ENCODE measurements at regions not wholly inside any gene's neighbourhood (a gene's known extent, or its start where the extent isn't known, plus 50 kb on each side); places are given as distances from the start of the nearest gene placed in this dataset.

DNA sequence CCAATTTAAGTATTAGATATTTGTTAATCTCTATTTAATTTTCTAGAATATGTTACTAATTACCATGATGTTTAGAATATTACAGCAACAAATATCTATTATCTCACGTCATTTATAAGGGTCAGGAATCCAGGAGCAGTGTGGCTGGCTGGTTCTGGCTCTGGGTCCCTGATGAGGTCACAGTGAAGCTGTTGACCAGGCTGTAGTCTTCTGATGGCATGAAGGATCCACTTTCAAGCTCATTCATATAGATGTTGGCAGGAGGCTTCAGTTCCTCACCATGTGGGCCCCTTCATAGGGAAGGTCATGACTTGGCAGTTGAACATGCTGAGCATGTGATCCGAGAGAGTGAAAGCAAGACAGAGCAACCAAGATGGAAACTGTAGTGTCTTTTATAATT, 375.6 kb downstream of the ATP23 start:
- peak overlapping the region; percentile 31; the same call in 1 of the 2 replicates for H3K14ac ChIP-seq (replicated peaks; ENCODE audit: low read depth, low read length)
- no peak overlapping the region for H2AK9ac ChIP-seq (replicated peaks; ENCODE audit: low read depth, low read length, poor library complexity)
- POLR2A ChIA-PET (ENCODE audit: unreplicated experiment) = no interaction called here
- no peak overlapping the region for H3K4ac ChIP-seq (ENCODE audit: low read depth, low read length)
- H2BK15ac ChIP-seq (ENCODE audit: low read depth, low read length) = no peak overlapping the region
- WGBS, 2 experiments (ENCODE audit: extremely low coverage in 2 of 2, insufficient read length in 1 of 2) = no CpG with 5 or more reads among the region's 2 CpGs
- no peak overlapping the region for H3K4me3 ChIP-seq (ENCODE audit: insufficient read depth, low read depth, low read length)
- TF ChIP-seq SMC3 (IDR thresholded peaks at IDR 0.05; ENCODE audit: low read depth, low read length) (no peak), RAD21 (IDR thresholded peaks at IDR 0.05; ENCODE audit: low read length) (no peak), MXI1 (IDR thresholded peaks at IDR 0.05; ENCODE audit: borderline replicate concordance, low read depth, low read length) (no peak), CEBPB (IDR thresholded peaks at IDR 0.05; ENCODE audit: low read depth, low read length) (no peak), MAFK (IDR thresholded peaks at IDR 0.05; ENCODE audit: low read depth, low read length) (no peak), BHLHE40 (IDR thresholded peaks at IDR 0.05; ENCODE audit: low read depth, low read length) (no peak), MAZ (IDR thresholded peaks at IDR 0.05; ENCODE audit: borderline replicate concordance, low read depth, low read length) (no peak), NFE2L2 (IDR thresholded peaks at IDR 0.05; ENCODE audit: low read depth, low read length) (no peak), POLR2A (IDR thresholded peaks at IDR 0.05; ENCODE audit: low read depth, low read length) (no peak), CTCF (conservative IDR thresholded peaks at IDR 0.05; ENCODE audit: low read depth, low read length) (no peak), RFX5 (IDR thresholded peaks at IDR 0.05; ENCODE audit: low read depth, low read length) (no peak), CHD1 (IDR thresholded peaks at IDR 0.05; ENCODE audit: low read depth, low read length) (no peak), RCOR1 (IDR thresholded peaks at IDR 0.05; ENCODE audit: insufficient replicate concordance, low read length) (no peak), FOS (IDR thresholded peaks at IDR 0.05; ENCODE audit: low read depth, low read length) (no peak)
- TF ChIP-seq, protein P1, sequence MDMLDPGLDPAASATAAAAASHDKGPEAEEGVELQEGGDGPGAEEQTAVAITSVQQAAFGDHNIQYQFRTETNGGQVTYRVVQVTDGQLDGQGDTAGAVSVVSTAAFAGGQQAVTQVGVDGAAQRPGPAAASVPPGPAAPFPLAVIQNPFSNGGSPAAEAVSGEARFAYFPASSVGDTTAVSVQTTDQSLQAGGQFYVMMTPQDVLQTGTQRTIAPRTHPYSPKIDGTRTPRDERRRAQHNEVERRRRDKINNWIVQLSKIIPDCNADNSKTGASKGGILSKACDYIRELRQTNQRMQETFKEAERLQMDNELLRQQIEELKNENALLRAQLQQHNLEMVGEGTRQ (IDR thresholded peaks at IDR 0.05; ENCODE audit: low read depth, low read length) = no peak
- TF ChIP-seq, protein P2, sequence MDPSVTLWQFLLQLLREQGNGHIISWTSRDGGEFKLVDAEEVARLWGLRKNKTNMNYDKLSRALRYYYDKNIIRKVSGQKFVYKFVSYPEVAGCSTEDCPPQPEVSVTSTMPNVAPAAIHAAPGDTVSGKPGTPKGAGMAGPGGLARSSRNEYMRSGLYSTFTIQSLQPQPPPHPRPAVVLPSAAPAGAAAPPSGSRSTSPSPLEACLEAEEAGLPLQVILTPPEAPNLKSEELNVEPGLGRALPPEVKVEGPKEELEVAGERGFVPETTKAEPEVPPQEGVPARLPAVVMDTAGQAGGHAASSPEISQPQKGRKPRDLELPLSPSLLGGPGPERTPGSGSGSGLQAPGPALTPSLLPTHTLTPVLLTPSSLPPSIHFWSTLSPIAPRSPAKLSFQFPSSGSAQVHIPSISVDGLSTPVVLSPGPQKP (IDR thresholded peaks at IDR 0.05; ENCODE audit: borderline replicate concordance, low read depth, low read length) = no peak
- no peak overlapping the region for H3K4me2 ChIP-seq (ENCODE audit: low read depth, low read length)
- in situ Hi-C loops (cut with MboI; ENCODE audit: low sequenced_read_pairs) = no loop called here
- no peak overlapping the region for H2BK20ac ChIP-seq (ENCODE audit: low read depth, low read length)
- CTCF ChIA-PET = no interaction called here
- dilution Hi-C loops (cut with HindIII; ENCODE audit: low sequenced_read_pairs, unreplicated experiment) = no loop called here
- H2BK120ac ChIP-seq (ENCODE audit: low read depth, low read length) = no peak overlapping the region
- H4K5ac ChIP-seq (ENCODE audit: low read depth, low read length) = no peak overlapping the region
- BruUV-seq (replicated peaks) = no TSS peak
- no peak overlapping the region for H2AFZ ChIP-seq (replicated peaks; ENCODE audit: low read length, poor library complexity)
- H3K27me3 ChIP-seq (ENCODE audit: control insufficient read depth, insufficient read depth, low read length) = no peaks in the 10 kb centered on the region
- no peak overlapping the region for H3K18ac ChIP-seq (ENCODE audit: low read depth, low read length)
- no peak overlapping the region for H3K56ac ChIP-seq (ENCODE audit: extremely low read depth, insufficient read depth, low read length)
- peaks cover 10% of the 10 kb centered on the region; the same call in 1 of the 2 replicates for H3K4me1 ChIP-seq (ENCODE audit: control insufficient read depth, insufficient read depth, low read length)
- DNase-seq (no peak), ATAC-seq (ENCODE audit: low read depth) (no peak)
- intact Hi-C loops (cut with micrococcal nuclease) = loop anchor here (10.0 kb wide), 1 partner anchor 322 kb away; no protein-coding TSS in a partner anchor
- no peaks in the 10 kb centered on the region for H3K79me1 ChIP-seq (ENCODE audit: low read depth in 1 of 2, low read length in 2 of 2)
- H4K20me1 ChIP-seq (ENCODE audit: insufficient read depth, low read length) = no peaks in the 10 kb centered on the region
- H3K23ac ChIP-seq (ENCODE audit: low read depth, low read length) = no peak overlapping the region
- no peaks in the 10 kb centered on the region for H3K36me3 ChIP-seq (ENCODE audit: control insufficient read depth, insufficient read depth, low read length)
- H3K9me1 ChIP-seq (ENCODE audit: insufficient read depth, low read length) = peaks cover 2% of the 10 kb centered on the region
- no peaks in the 10 kb centered on the region for H3K9me3 ChIP-seq (ENCODE audit: control insufficient read depth, insufficient read depth, low read length)
- no peak overlapping the region for H4K91ac ChIP-seq (ENCODE audit: insufficient read depth, low read depth, low read length)
- H3K9ac ChIP-seq (ENCODE audit: low read depth, low read length) = no peak overlapping the region
- no peak overlapping the region for H3K27ac ChIP-seq (ENCODE audit: insufficient read depth, low read length)
- H2AK5ac ChIP-seq (ENCODE audit: low read depth, low read length) = no peak overlapping the region
- no peak overlapping the region for H4K8ac ChIP-seq (ENCODE audit: low read depth in 2 of 2, low read length in 2 of 2)
- no peak overlapping the region for H2BK5ac ChIP-seq (ENCODE audit: low read depth, low read length, poor library complexity, severe bottlenecking)
